CD4-positive, alpha-beta T cell treated with Interleukin-6 at 100 ng/mL for 8 hours (primary cell): ENCODE measurements at regions not wholly inside any gene's neighbourhood (a gene's known extent, or its start where the extent isn't known, plus 50 kb on each side); places are given as distances from the start of the nearest gene placed in this dataset.
A peak's percentile ranks its signal among the peaks of the same experiment; 100 is the strongest.

Experiments used
- DNase-seq: peaks from one replicate; pipeline ENCODE4 v3.0.0-alpha.2; 2020; ENCODE audit warnings: mixed read lengths, low spot score

GRCh38 chr2:144281476-144281875 is 238.4 kb downstream of the ZEB2 start:
- no peak for DNase-seq

DNA sequence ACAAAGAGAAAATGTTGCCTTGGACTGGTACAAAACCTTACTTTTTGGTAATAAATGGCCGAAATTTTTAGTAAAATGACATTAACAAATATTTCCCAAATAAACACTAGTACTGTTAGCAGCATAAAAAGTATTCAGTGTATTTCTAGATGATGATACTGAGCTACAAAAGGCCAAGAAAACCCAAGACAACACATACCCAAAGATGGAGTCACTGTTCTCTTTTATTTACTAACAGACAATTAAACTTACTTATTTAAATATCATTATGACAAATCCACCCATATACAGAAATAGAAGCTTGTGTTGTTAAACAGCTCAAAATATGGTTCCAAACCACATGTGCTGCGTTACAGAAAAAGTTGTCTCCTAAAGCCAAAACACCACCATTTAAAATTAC is 239.9 kb downstream of the ZEB2 start:
- DNase-seq = no peak

DNA sequence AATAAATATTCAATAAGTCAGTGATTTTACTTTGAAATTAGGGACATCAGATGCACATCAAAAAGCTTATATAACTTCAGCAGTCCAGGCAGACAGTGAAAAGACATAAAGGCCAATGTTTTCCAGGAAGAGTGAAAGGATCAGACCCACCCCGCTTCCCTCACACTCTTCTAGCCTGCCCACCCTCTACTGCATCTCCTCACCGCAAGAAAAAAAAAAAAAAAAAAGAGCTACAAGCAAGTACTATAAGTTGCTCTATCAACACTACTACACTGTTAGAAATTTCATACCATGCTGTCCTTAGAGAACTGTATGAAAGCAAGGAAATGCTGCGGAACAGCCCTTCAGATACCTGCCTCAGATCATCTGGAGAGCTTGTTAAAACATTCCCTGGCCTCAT is 240.8 kb downstream of the ZEB2 start:
- no peak for DNase-seq

- DNase-seq = no peak
Observed at GRCh38 chr2:144277622-144278354, 242.1 kb downstream of the ZEB2 start.

DNA sequence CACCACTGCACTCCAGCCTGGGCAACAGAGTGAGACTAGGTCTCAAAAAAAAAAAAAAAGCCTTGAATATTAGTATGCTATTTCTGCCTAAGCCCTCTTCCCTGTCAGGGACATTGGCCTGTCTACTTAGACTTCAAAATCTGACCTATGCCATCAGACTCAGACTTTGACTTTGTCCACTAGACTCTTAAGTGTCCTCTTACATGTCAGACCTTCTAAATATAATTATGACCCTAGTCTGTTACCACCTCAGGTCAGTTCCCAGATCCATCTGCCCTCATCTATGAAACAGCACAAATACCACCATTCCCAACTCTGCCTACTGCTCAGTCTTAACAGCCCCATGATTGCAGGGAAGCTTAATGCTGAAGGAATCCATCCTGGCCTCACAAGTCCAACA is 244.6 kb downstream of the ZEB2 start:
- DNase-seq = no peak

DNA sequence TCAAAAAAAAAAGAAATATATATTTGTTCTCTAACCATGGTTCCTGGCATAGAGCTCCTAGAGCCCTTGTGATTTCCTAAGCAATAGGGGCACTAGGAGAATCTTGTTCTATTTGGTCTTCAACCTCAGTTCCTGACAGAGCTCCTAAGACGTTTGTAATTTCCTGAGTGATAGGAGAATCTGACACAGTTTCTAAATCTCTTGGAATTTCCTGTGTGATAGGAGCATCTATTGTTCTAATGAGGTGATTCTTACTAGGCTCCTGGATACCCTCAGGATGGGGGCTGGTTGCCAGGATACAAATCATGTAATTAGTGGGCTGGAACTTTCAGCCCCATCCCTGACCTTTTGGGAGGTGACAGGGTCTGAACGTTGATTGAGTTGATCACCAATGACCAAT is 245.8 kb downstream of the ZEB2 start:
- no peak for DNase-seq

- DNase-seq = no peak
Observed at GRCh38 chr2:144270951-144271350, 249.0 kb downstream of the ZEB2 start.

- no peak for DNase-seq
Observed at GRCh38 chr2:144268036-144268678, 251.8 kb downstream of the ZEB2 start.

- peak; percentile 6 for DNase-seq
Observed at GRCh38 chr2:144267239-144267638, 252.7 kb downstream of the ZEB2 start.

DNA sequence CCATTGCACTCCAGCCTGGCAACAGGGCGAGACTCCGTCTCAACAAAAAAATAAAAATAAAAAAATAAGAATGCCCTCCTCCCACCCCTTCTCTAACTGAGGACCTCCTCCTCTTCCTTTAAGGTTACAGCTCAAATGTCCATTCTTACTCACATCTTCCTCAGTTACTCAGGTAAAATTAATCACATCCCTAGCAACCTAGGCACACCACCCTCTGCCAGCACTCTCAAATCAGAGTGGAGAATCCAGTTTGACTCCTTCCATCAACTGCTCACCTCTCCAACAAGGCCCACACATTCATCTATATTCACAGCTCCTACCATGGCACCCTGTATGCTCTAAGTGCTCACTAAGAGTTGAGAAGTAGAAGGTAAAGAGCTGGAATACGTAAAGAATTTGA is 254.3 kb downstream of the ZEB2 start:
- no peak for DNase-seq

GRCh38 chr2:144261966-144262365 is 258.0 kb downstream of the ZEB2 start:
- no peak for DNase-seq

GRCh38 chr2:144261336-144261735 is 258.6 kb downstream of the ZEB2 start:
- DNase-seq = no peak

GRCh38 chr2:144259332-144259731 is 260.6 kb downstream of the ZEB2 start:
- DNase-seq = no peak

DNA sequence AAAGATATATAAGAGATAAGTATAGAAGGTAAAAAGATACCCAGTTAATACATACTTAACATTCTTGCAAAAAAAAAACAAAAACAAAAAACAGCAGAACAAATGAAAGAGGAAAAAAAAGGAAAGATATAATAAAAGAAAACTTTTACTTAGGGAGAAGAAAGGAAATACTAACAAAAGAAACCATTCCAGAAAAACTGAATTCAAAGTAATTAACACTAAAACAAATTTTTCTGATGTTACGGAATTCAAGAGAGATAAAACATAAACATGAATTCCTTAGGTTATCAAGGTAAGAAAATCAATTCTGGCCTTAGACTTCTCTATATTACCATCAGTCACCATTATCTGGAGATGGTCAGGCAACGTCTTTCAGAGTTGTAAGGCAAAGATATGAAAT is 261.8 kb downstream of the ZEB2 start:
- DNase-seq = no peak

GRCh38 chr2:144256996-144257707 is 262.8 kb downstream of the ZEB2 start:
- no peak for DNase-seq

GRCh38 chr2:144254342-144255235 is 265.3 kb downstream of the ZEB2 start:
- DNase-seq = no peak

DNA sequence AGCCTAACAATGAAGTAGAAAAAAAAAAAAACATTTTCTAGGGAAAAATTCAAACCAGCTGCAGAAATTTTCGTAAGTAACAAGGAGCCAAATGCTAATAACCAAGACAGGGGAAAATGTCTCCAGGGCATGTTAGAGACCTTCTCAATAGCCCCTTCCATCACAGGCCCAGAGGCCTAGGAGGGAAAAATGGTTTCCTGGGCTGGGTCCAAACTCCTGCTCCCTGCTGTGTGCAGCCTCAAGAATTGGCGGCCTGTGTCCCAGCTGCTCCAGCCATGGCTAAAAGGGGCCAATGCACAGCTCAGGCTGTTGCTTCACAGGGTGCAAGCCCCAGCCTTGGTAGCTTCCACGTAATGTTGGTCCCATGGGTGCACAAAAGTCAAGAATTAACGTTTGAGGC is 266.2 kb downstream of the ZEB2 start:
- no peak for DNase-seq

GRCh38 chr2:144252694-144253093 is 267.2 kb downstream of the ZEB2 start:
- no peak for DNase-seq

GRCh38 chr2:144249035-144249637 is 270.8 kb downstream of the ZEB2 start:
- DNase-seq = no peak

GRCh38 chr2:144248350-144249034 is 271.4 kb downstream of the ZEB2 start:
- DNase-seq = no peak

- DNase-seq = no peak
Observed at GRCh38 chr2:144244938-144245337, 275.0 kb downstream of the ZEB2 start.
